ENCODE measurements at regions not wholly inside any gene's neighbourhood (a gene's known extent, or its start where the extent isn't known, plus 50 kb on each side); places are given as distances from the start of the nearest gene placed in this dataset.

GRCh38 chr13:112219740-112220139, 152.8 kb downstream of the SOX1 start:
- TF ChIP-seq, protein P1, sequence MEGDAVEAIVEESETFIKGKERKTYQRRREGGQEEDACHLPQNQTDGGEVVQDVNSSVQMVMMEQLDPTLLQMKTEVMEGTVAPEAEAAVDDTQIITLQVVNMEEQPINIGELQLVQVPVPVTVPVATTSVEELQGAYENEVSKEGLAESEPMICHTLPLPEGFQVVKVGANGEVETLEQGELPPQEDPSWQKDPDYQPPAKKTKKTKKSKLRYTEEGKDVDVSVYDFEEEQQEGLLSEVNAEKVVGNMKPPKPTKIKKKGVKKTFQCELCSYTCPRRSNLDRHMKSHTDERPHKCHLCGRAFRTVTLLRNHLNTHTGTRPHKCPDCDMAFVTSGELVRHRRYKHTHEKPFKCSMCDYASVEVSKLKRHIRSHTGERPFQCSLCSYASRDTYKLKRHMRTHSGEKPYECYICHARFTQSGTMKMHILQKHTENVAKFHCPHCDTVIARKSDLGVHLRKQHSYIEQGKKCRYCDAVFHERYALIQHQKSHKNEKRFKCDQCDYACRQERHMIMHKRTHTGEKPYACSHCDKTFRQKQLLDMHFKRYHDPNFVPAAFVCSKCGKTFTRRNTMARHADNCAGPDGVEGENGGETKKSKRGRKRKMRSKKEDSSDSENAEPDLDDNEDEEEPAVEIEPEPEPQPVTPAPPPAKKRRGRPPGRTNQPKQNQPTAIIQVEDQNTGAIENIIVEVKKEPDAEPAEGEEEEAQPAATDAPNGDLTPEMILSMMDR (IDR thresholded peaks at IDR 0.05; ENCODE audit: poor library complexity): no peak
- no peak for TF ChIP-seq EZH2 (IDR thresholded peaks at IDR 0.05; ENCODE audit: borderline replicate concordance)
- TF ChIP-seq EZH2phosphoT487 (IDR thresholded peaks at IDR 0.05; ENCODE audit: low read depth, severe bottlenecking, unreplicated experiment): no peak
